ENCODE measurements at regions not wholly inside any gene's neighbourhood (a gene's known extent, or its start where the extent isn't known, plus 50 kb on each side); places are given as distances from the start of the nearest gene placed in this dataset.

GRCh38 chr19:29292562-29292961, 79.6 kb upstream of the UQCRFS1 start:
- no peak for DNase-seq (ENCODE audit: low read depth in 3 of 3)

- DNase-seq (ENCODE audit: low read depth in 3 of 3): no peak
Observed at GRCh38 chr19:29293292-29293691, 80.3 kb upstream of the UQCRFS1 start.

GRCh38 chr19:29293736-29294342, 80.9 kb upstream of the UQCRFS1 start:
- no peak for DNase-seq (ENCODE audit: low read depth in 3 of 3)

- no peak for DNase-seq (ENCODE audit: low read depth in 3 of 3)
Observed at GRCh38 chr19:29294343-29294811, 81.4 kb upstream of the UQCRFS1 start.

- no peak for DNase-seq (ENCODE audit: low read depth in 3 of 3)
Observed at GRCh38 chr19:29295285-29295684, 82.3 kb upstream of the UQCRFS1 start.

GRCh38 chr19:29297381-29297780, 84.4 kb upstream of the UQCRFS1 start:
- DNase-seq (ENCODE audit: low read depth in 3 of 3): no peak

GRCh38 chr19:29299416-29300380, 86.7 kb upstream of the UQCRFS1 start:
- DNase-seq (ENCODE audit: low read depth in 3 of 3): no peak

GRCh38 chr19:29302002-29302928, 89.3 kb upstream of the UQCRFS1 start:
- DNase-seq (ENCODE audit: low read depth in 3 of 3): no peak

- DNase-seq (ENCODE audit: low read depth in 3 of 3): no peak
Observed at GRCh38 chr19:29303069-29303718, 90.2 kb upstream of the UQCRFS1 start.

GRCh38 chr19:29303719-29304090, 90.8 kb upstream of the UQCRFS1 start:
- no peak for DNase-seq (ENCODE audit: low read depth in 3 of 3)

- DNase-seq (ENCODE audit: low read depth in 3 of 3): no peak
Observed at GRCh38 chr19:29305268-29305667, 92.3 kb upstream of the UQCRFS1 start.

GRCh38 chr19:29308977-29309590, 96.1 kb upstream of the UQCRFS1 start:
- no peak for DNase-seq (ENCODE audit: low read depth in 3 of 3)

- DNase-seq (ENCODE audit: low read depth in 3 of 3): no peak
Observed at GRCh38 chr19:29309637-29310036, 96.7 kb upstream of the UQCRFS1 start.

- no peak for DNase-seq (ENCODE audit: low read depth in 3 of 3)
Observed at GRCh38 chr19:29311191-29311790, 98.3 kb upstream of the UQCRFS1 start.

- no peak for DNase-seq (ENCODE audit: low read depth in 3 of 3)
Observed at GRCh38 chr19:29315556-29316190, 102.7 kb upstream of the UQCRFS1 start.

- DNase-seq (ENCODE audit: low read depth in 3 of 3): no peak
Observed at GRCh38 chr19:29318581-29318980, 105.6 kb upstream of the UQCRFS1 start.

GRCh38 chr19:29320086-29320485, 107.1 kb upstream of the UQCRFS1 start:
- DNase-seq (ENCODE audit: low read depth in 3 of 3): no peak

- DNase-seq (ENCODE audit: low read depth in 3 of 3): no peak
Observed at GRCh38 chr19:29320618-29321017, 107.7 kb upstream of the UQCRFS1 start.

- DNase-seq (ENCODE audit: low read depth in 3 of 3): no peak
Observed at GRCh38 chr19:29321116-29321515, 108.2 kb upstream of the UQCRFS1 start.

- DNase-seq (ENCODE audit: low read depth in 3 of 3): no peak
Observed at GRCh38 chr19:29323021-29323430, 110.1 kb upstream of the UQCRFS1 start.

Data from stimulated activated CD4-positive, alpha-beta T cell treated with anti-CD3 and anti-CD28 coated beads, TNF-alpha, amount 100 ng/mL, for 48 hours (primary cell).